Effector memory CD8-positive, alpha-beta T cell (primary cell): ENCODE measurements at regions not wholly inside any gene's neighbourhood (a gene's known extent, or its start where the extent isn't known, plus 50 kb on each side); places are given as distances from the start of the nearest gene placed in this dataset.
"Not testable (repeated sequence)": the region's sequence is repeated elsewhere in the genome, so short reads cannot be mapped to it uniquely, and the experiment has no call there.

Experiments used
- ATAC-seq: fragments of 150-1000 bp; cut with Tn5 transposase; replicated peaks from 2 replicates; pipeline ENCODE4 v1.10.0; 2021; ENCODE audit warnings: mild to moderate bottlenecking, moderate library complexity
- DNase-seq, 3 experiments: peaks; one replicate each; pipeline ENCODE4 v3.0.0; 2021
- H3K27ac Mint-ChIP-seq, 2 donors: one replicate each; pipeline ENCODE4 v1.8.0; 2022; ENCODE audit warnings: mild to moderate bottlenecking in 2 of 2, mixed read lengths in 2 of 2, moderate library complexity in 2 of 2
- H3K27me3 Mint-ChIP-seq, 2 donors: one replicate each; pipeline ENCODE4 v1.8.0; 2022; ENCODE audit warnings: mixed read lengths in 2 of 2
- H3K36me3 Mint-ChIP-seq: one replicate; pipeline ENCODE4 v1.8.0; 2022; ENCODE audit warnings: mild to moderate bottlenecking, moderate library complexity, mixed read lengths; ENCODE audit not compliant: insufficient read depth
- H3K4me1 Mint-ChIP-seq, 2 donors: one replicate each; pipeline ENCODE4 v1.8.0; 2022; ENCODE audit warnings: low read depth in 2 of 2, mixed read lengths in 2 of 2
- H3K4me3 Mint-ChIP-seq, 2 donors: one replicate each; pipeline ENCODE4 v1.8.0; 2022; ENCODE audit warnings: mild to moderate bottlenecking in 2 of 2, mixed read lengths in 2 of 2, moderate library complexity in 2 of 2
- H3K9me3 Mint-ChIP-seq, 2 donors: one replicate each; pipeline ENCODE4 v1.8.0; 2022; ENCODE audit warnings: mixed read lengths in 2 of 2

- Mint-ChIP-seq H3K4me1 (no peaks in the 10 kb centered on the region), H3K27ac (no peak overlapping the region), H3K4me3 (no peak overlapping the region), H3K9me3 (peaks cover 9 to 20% of the 10 kb centered on the region in 2 donors), H3K36me3 (no peaks in the 10 kb centered on the region), H3K27me3 (no peaks in the 10 kb centered on the region)
- ATAC-seq (no peak), DNase-seq (no peak)
Measured at GRCh38 chr9:103474156-103474555, 479.0 kb downstream of the CYLC2 start.

- Mint-ChIP-seq H3K27me3 (no peaks in the 10 kb centered on the region), H3K4me3 (no peak overlapping the region), H3K27ac (no peak overlapping the region), H3K4me1 (no peaks in the 10 kb centered on the region), H3K36me3 (no peaks in the 10 kb centered on the region), H3K9me3 (peaks cover 8 to 14% of the 10 kb centered on the region in 2 donors)
- DNase-seq (no peak), ATAC-seq (no peak)
Measured at GRCh38 chr9:103483471-103484096, 488.5 kb downstream of the CYLC2 start.

GRCh38 chr9:103485138-103485537, 490.0 kb downstream of the CYLC2 start:
- Mint-ChIP-seq H3K9me3 (peaks cover 8 to 14% of the 10 kb centered on the region in 2 donors), H3K4me3 (no peak overlapping the region), H3K27ac (no peak overlapping the region), H3K36me3 (no peaks in the 10 kb centered on the region), H3K27me3 (no peaks in the 10 kb centered on the region), H3K4me1 (no peaks in the 10 kb centered on the region)
- DNase-seq (no peak), ATAC-seq (no peak)

GRCh38 chr9:103514767-103515166, 519.6 kb downstream of the CYLC2 start:
- Mint-ChIP-seq H3K9me3 (peaks cover 5 to 7% of the 10 kb centered on the region in 2 donors), H3K4me3 (no peak overlapping the region), H3K4me1 (no peaks in the 10 kb centered on the region), H3K36me3 (no peaks in the 10 kb centered on the region), H3K27me3 (no peaks in the 10 kb centered on the region), H3K27ac (no peak overlapping the region)
- DNase-seq (no peak), ATAC-seq (no peak)

GRCh38 chr9:103522409-103522808, 527.3 kb downstream of the CYLC2 start:
- Mint-ChIP-seq H3K4me1 (no peaks in the 10 kb centered on the region), H3K27me3 (no peaks in the 10 kb centered on the region), H3K27ac (no peak overlapping the region), H3K9me3 (peaks cover 0 to 2% of the 10 kb centered on the region in 2 donors), H3K36me3 (no peaks in the 10 kb centered on the region), H3K4me3 (no peak overlapping the region)
- ATAC-seq (no peak), DNase-seq (no peak)

GRCh38 chr9:103530934-103531333, 535.8 kb downstream of the CYLC2 start:
- H3K9me3 Mint-ChIP-seq: peaks cover 4 to 8% of the 10 kb centered on the region in 2 donors
- no peaks in the 10 kb centered on the region for H3K27me3 Mint-ChIP-seq
- no peak overlapping the region for H3K27ac Mint-ChIP-seq
- H3K4me1 Mint-ChIP-seq: no peaks in the 10 kb centered on the region
- H3K36me3 Mint-ChIP-seq: no peaks in the 10 kb centered on the region
- DNase-seq: no peak
- H3K4me3 Mint-ChIP-seq: no peak overlapping the region
- ATAC-seq: no peak

GRCh38 chr9:103533318-103533717, 538.2 kb downstream of the CYLC2 start:
- H3K4me1 Mint-ChIP-seq: no peaks in the 10 kb centered on the region
- H3K27ac Mint-ChIP-seq: no peak overlapping the region
- H3K27me3 Mint-ChIP-seq: no peaks in the 10 kb centered on the region
- no peak overlapping the region for H3K4me3 Mint-ChIP-seq
- H3K36me3 Mint-ChIP-seq: no peaks in the 10 kb centered on the region
- ATAC-seq (no peak), DNase-seq (no peak)
- peaks cover 4 to 15% of the 10 kb centered on the region in 2 donors for H3K9me3 Mint-ChIP-seq

GRCh38 chr9:103537426-103537825, 542.3 kb downstream of the CYLC2 start:
- Mint-ChIP-seq H3K4me3 (no peak overlapping the region), H3K36me3 (no peaks in the 10 kb centered on the region), H3K27me3 (no peaks in the 10 kb centered on the region), H3K27ac (no peak overlapping the region), H3K9me3 (peaks cover 4 to 25% of the 10 kb centered on the region in 2 donors), H3K4me1 (no peaks in the 10 kb centered on the region)
- DNase-seq (no peak), ATAC-seq (no peak)

- Mint-ChIP-seq H3K27ac (no peak overlapping the region), H3K27me3 (no peaks in the 10 kb centered on the region), H3K4me1 (no peaks in the 10 kb centered on the region), H3K9me3 (no peaks in the 10 kb centered on the region), H3K36me3 (no peaks in the 10 kb centered on the region), H3K4me3 (no peak overlapping the region)
- DNase-seq (no peak), ATAC-seq (no peak)
Measured at GRCh38 chr9:103545260-103545659, 548.8 kb upstream of the SMC2 start.

GRCh38 chr9:103552712-103553111, 541.4 kb upstream of the SMC2 start:
- Mint-ChIP-seq H3K36me3 (no peaks in the 10 kb centered on the region), H3K27ac (no peak overlapping the region), H3K4me1 (no peaks in the 10 kb centered on the region), H3K4me3 (no peak overlapping the region), H3K27me3 (no peaks in the 10 kb centered on the region), H3K9me3 (peaks cover 7% of the 10 kb centered on the region in 2 donors)
- ATAC-seq (no peak), DNase-seq (no peak)

- H3K27ac Mint-ChIP-seq: no peak overlapping the region
- DNase-seq (no peak), ATAC-seq (no peak)
- peaks cover 0 to 5% of the 10 kb centered on the region in 2 donors for H3K9me3 Mint-ChIP-seq
- no peaks in the 10 kb centered on the region for H3K4me1 Mint-ChIP-seq
- no peaks in the 10 kb centered on the region for H3K27me3 Mint-ChIP-seq
- H3K4me3 Mint-ChIP-seq: no peak overlapping the region
- H3K36me3 Mint-ChIP-seq: no peaks in the 10 kb centered on the region
Measured at GRCh38 chr9:103574056-103574455, 520.1 kb upstream of the SMC2 start.

GRCh38 chr9:103586721-103587120, 507.4 kb upstream of the SMC2 start:
- Mint-ChIP-seq H3K4me1 (no peaks in the 10 kb centered on the region), H3K4me3 (no peak overlapping the region), H3K36me3 (peaks cover 3% of the 10 kb centered on the region), H3K27ac (no peak overlapping the region), H3K9me3 (peaks cover 11 to 12% of the 10 kb centered on the region in 2 donors), H3K27me3 (no peaks in the 10 kb centered on the region)
- no peak for ATAC-seq
- DNase-seq: no peak

GRCh38 chr9:103601287-103601686, 492.8 kb upstream of the SMC2 start:
- Mint-ChIP-seq H3K27ac (no peak overlapping the region), H3K9me3 (peaks cover 4 to 10% of the 10 kb centered on the region in 2 donors), H3K4me3 (no peak overlapping the region), H3K27me3 (no peaks in the 10 kb centered on the region), H3K4me1 (no peaks in the 10 kb centered on the region), H3K36me3 (no peaks in the 10 kb centered on the region)
- DNase-seq: no peak
- no peak for ATAC-seq

- not testable (repeated sequence) for H3K4me1 Mint-ChIP-seq, H3K36me3 Mint-ChIP-seq, ATAC-seq, DNase-seq, H3K4me3 Mint-ChIP-seq, H3K27me3 Mint-ChIP-seq, H3K27ac Mint-ChIP-seq, H3K9me3 Mint-ChIP-seq
Measured at GRCh38 chr9:103611950-103612349, 482.2 kb upstream of the SMC2 start.

- ATAC-seq (no peak), DNase-seq (no peak)
- Mint-ChIP-seq H3K27ac (no peak overlapping the region), H3K4me1 (no peaks in the 10 kb centered on the region), H3K36me3 (no peaks in the 10 kb centered on the region), H3K4me3 (no peak overlapping the region), H3K9me3 (peaks cover 0 to 2% of the 10 kb centered on the region in 2 donors), H3K27me3 (no peaks in the 10 kb centered on the region)
Measured at GRCh38 chr9:103615994-103616393, 478.1 kb upstream of the SMC2 start.
